NB4 (cell line): ENCODE measurements at regions not wholly inside any gene's neighbourhood (a gene's known extent, or its start where the extent isn't known, plus 50 kb on each side); places are given as distances from the start of the nearest gene placed in this dataset.

Experiments
- CTCF ChIP-seq: IDR thresholded peaks from one replicate; pipeline ENCODE4 v1.5.1; 2012; ENCODE audit warnings: low read depth, low read length
- MAX ChIP-seq: IDR thresholded peaks from 2 replicates; pipeline ENCODE4 v1.6.1; 2011; ENCODE audit warnings: low read depth, low read length
- POLR2A ChIP-seq: IDR thresholded peaks from 2 replicates; pipeline ENCODE4 v1.6.1; 2011; ENCODE audit warnings: mild to moderate bottlenecking; ENCODE audit not compliant: insufficient read length; ENCODE audit errors: extremely low read depth

GRCh38 chr1:187063271-187063670, 234.5 kb downstream of the PLA2G4A start:
- TF ChIP-seq MAX: no peak
- TF ChIP-seq POLR2A: no peak
- no peak for TF ChIP-seq CTCF
